Activated CD4-positive, alpha-beta T cell treated with anti-CD3 and anti-CD28 coated beads, Interleukin-2, amount 50 U/mL, for 16 hours (primary cell): ENCODE measurements at regions not wholly inside any gene's neighbourhood (a gene's known extent, or its start where the extent isn't known, plus 50 kb on each side); places are given as distances from the start of the nearest gene placed in this dataset.
"Not testable (repeated sequence)": the region's sequence is repeated elsewhere in the genome, so short reads cannot be mapped to it uniquely, and the experiment has no call there.

Source experiments
- DNase-seq: peaks from one replicate; pipeline ENCODE4 v3.0.0-alpha.2; 2020

GRCh38 chr2:182550234-182550633 is 123.4 kb upstream of the PDE1A start:
- no peak for DNase-seq

GRCh38 chr2:182552232-182552631 is 125.4 kb upstream of the PDE1A start:
- DNase-seq = not testable (repeated sequence)

- DNase-seq = not testable (repeated sequence)
These were observed 125.9 kb upstream of the PDE1A start for GRCh38 chr2:182552785-182553184.

- no peak for DNase-seq
These were observed 126.6 kb upstream of the PDE1A start for GRCh38 chr2:182553483-182553882.

- no peak for DNase-seq
These were observed 128.1 kb upstream of the PDE1A start for GRCh38 chr2:182554950-182555349.

GRCh38 chr2:182558564-182558963 is 131.7 kb upstream of the PDE1A start:
- no peak for DNase-seq

GRCh38 chr2:182559623-182560022 is 132.8 kb upstream of the PDE1A start:
- no peak for DNase-seq

- DNase-seq = no peak
These were observed 139.2 kb upstream of the PDE1A start for GRCh38 chr2:182565911-182566567.

- no peak for DNase-seq
These were observed 142.5 kb upstream of the DNAJC10 start for GRCh38 chr2:182573553-182573952.

- DNase-seq = no peak
These were observed 138.2 kb upstream of the DNAJC10 start for GRCh38 chr2:182577816-182578215.

- DNase-seq = no peak
These were observed 134.7 kb upstream of the DNAJC10 start for GRCh38 chr2:182581196-182581935.

- DNase-seq = no peak
These were observed 131.6 kb upstream of the DNAJC10 start for GRCh38 chr2:182584462-182584861.

- DNase-seq = no peak
These were observed 131.1 kb upstream of the DNAJC10 start for GRCh38 chr2:182585001-182585400.

- no peak for DNase-seq
These were observed 130.6 kb upstream of the DNAJC10 start for GRCh38 chr2:182585430-182585829.

GRCh38 chr2:182586426-182586825 is 129.6 kb upstream of the DNAJC10 start:
- DNase-seq = no peak

GRCh38 chr2:182587831-182588230 is 128.2 kb upstream of the DNAJC10 start:
- no peak for DNase-seq

- no peak for DNase-seq
These were observed 126.9 kb upstream of the DNAJC10 start for GRCh38 chr2:182589121-182589520.

GRCh38 chr2:182591774-182592173 is 124.3 kb upstream of the DNAJC10 start:
- no peak for DNase-seq

GRCh38 chr2:182592691-182593393 is 123.2 kb upstream of the DNAJC10 start:
- no peak for DNase-seq

- no peak for DNase-seq
These were observed 122.6 kb upstream of the DNAJC10 start for GRCh38 chr2:182593394-182593975.

- no peak for DNase-seq
These were observed 121.8 kb upstream of the DNAJC10 start for GRCh38 chr2:182594286-182594685.

GRCh38 chr2:182595650-182596049 is 120.4 kb upstream of the DNAJC10 start:
- DNase-seq = no peak

GRCh38 chr2:182597570-182598295 is 118.3 kb upstream of the DNAJC10 start:
- DNase-seq = no peak
